SH-SY5Y (cell line): ENCODE measurements at regions not wholly inside any gene's neighbourhood (a gene's known extent, or its start where the extent isn't known, plus 50 kb on each side); places are given as distances from the start of the nearest gene placed in this dataset.

Experiments
- GATA2 ChIP-seq: IDR thresholded peaks from 2 replicates; pipeline ENCODE4 v1.6.1; 2011; ENCODE audit warnings: mild to moderate bottlenecking, low read depth, low read length
- GATA3 ChIP-seq: IDR thresholded peaks from 2 replicates; pipeline ENCODE4 v1.6.1; 2011; ENCODE audit warnings: low read depth, mild to moderate bottlenecking, low read length, moderate library complexity

- no peak for TF ChIP-seq GATA3
- TF ChIP-seq GATA2, result no peak
Measured at GRCh38 chr5:116799401-116799800, 224.8 kb upstream of the SEMA6A start.
